MM.1S (cell line): ENCODE measurements at regions not wholly inside any gene's neighbourhood (a gene's known extent, or its start where the extent isn't known, plus 50 kb on each side); places are given as distances from the start of the nearest gene placed in this dataset.

ENCODE experiments used
- DNase-seq: peaks from one replicate; pipeline ENCODE4 v3.0.0-alpha.2; 2015
- H2AFZ ChIP-seq: fragments of 300-600 bp; sonication (generic); 2 replicates; pipeline ENCODE4 v1.6.0; 2016; ENCODE audit warnings: antibody characterized with exemption, low read length
- H3F3A ChIP-seq: fragments of 300-600 bp; sonication (generic); 2 replicates; pipeline ENCODE4 v1.6.1; 2016; ENCODE audit warnings: mild to moderate bottlenecking, antibody characterized with exemption, low read length, moderate library complexity, mixed read lengths; ENCODE audit not compliant: insufficient read depth
- H3K27ac ChIP-seq: fragments of 300-600 bp; sonication (generic); 2 replicates; pipeline ENCODE4 v1.5.1; 2016; ENCODE audit warnings: mild to moderate bottlenecking, low read length
- H3K27me3 ChIP-seq: fragments of 300-600 bp; sonication (generic); replicated peaks from 2 replicates; pipeline ENCODE4 v1.6.0; 2016; ENCODE audit warnings: low read length; ENCODE audit not compliant: insufficient read depth
- H3K36me3 ChIP-seq: fragments of 300-600 bp; sonication (generic); replicated peaks from 2 replicates; pipeline ENCODE4 v1.6.1; 2016; ENCODE audit warnings: mild to moderate bottlenecking, low read length, mixed read lengths; ENCODE audit not compliant: insufficient read depth
- H3K4me1 ChIP-seq: fragments of 300-600 bp; sonication (generic); 2 replicates; pipeline ENCODE4 v1.6.1; 2016; ENCODE audit warnings: low read length, mixed read lengths
- H3K4me2 ChIP-seq: fragments of 300-600 bp; sonication (generic); 2 replicates; pipeline ENCODE4 v1.6.0; 2016; ENCODE audit warnings: low read depth, low read length
- H3K4me3 ChIP-seq: fragments of 300-600 bp; sonication (generic); 2 replicates; pipeline ENCODE4 v1.5.1; 2016; ENCODE audit warnings: low read length, mixed read lengths
- H3K79me2 ChIP-seq: fragments of 300-600 bp; sonication (generic); 2 replicates; pipeline ENCODE4 v1.6.1; 2016; ENCODE audit warnings: mixed run types, low read length, mixed read lengths
- H3K9ac ChIP-seq: fragments of 300-600 bp; sonication (generic); 2 replicates; pipeline ENCODE4 v1.6.1; 2016; ENCODE audit warnings: low read length, mixed read lengths
- H3K9me2 ChIP-seq: fragments of 300-600 bp; sonication (generic); replicated peaks from 2 replicates; pipeline ENCODE4 v1.6.1; 2016; ENCODE audit warnings: mild to moderate bottlenecking, low read length, mixed read lengths; ENCODE audit not compliant: insufficient read depth
- H3K9me3 ChIP-seq: fragments of 300-600 bp; sonication (generic); replicated peaks from 2 replicates; pipeline ENCODE4 v1.6.1; 2016; ENCODE audit warnings: mild to moderate bottlenecking, low read length, mixed read lengths; ENCODE audit not compliant: insufficient read depth
- H4K20me1 ChIP-seq: fragments of 300-600 bp; sonication (generic); 2 replicates; pipeline ENCODE4 v1.6.1; 2016; ENCODE audit warnings: mild to moderate bottlenecking, low read length, moderate library complexity, mixed read lengths; ENCODE audit not compliant: insufficient read depth
- EZH2 ChIP-seq: fragments of 300-600 bp; sonication (generic); optimal IDR thresholded peaks from 2 replicates; pipeline ENCODE3; 2017; ENCODE audit warnings: low read depth, mild to moderate bottlenecking, antibody characterized with exemption, low read length, mixed read lengths
- EZH2phosphoT487 ChIP-seq: fragments of 300-600 bp; sonication (generic); IDR thresholded peaks from 2 replicates; pipeline ENCODE4 v1.6.1; 2018; ENCODE audit warnings: antibody characterized with exemption, low read length
- TF ChIP-seq, protein P1 (sequence below): fragments of 300-600 bp; sonication (generic); IDR thresholded peaks from 2 replicates; pipeline ENCODE4 v1.5.1; 2016; ENCODE audit warnings: antibody characterized with exemption, low read length, mixed read lengths

DNA sequence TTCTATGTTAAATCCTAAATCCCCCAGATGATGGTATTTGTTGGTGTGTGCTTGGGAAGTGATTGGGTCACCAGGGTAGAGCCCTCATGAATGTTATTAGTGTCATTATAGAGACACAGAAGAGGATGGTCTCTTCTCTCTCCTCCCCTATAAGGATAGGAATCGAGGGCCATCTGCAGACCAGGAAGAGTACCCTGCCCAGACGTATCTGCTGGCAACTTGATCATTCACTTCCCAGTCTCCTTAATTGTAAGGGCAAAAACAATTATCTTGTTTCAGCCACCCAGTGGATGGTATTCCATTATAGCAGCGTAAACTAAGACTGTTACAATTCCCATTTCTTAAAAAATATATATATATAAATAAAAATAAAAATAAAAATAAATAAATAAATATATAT, 892.2 kb downstream of the SI start:
- no peaks in the 10 kb centered on the region for H3K27me3 ChIP-seq
- no peaks in the 10 kb centered on the region for H3K4me1 ChIP-seq
- no peak overlapping the region for H3K4me3 ChIP-seq
- H4K20me1 ChIP-seq: no peaks in the 10 kb centered on the region
- TF ChIP-seq EZH2phosphoT487 (no peak), EZH2 (no peak)
- TF ChIP-seq, protein P1, sequence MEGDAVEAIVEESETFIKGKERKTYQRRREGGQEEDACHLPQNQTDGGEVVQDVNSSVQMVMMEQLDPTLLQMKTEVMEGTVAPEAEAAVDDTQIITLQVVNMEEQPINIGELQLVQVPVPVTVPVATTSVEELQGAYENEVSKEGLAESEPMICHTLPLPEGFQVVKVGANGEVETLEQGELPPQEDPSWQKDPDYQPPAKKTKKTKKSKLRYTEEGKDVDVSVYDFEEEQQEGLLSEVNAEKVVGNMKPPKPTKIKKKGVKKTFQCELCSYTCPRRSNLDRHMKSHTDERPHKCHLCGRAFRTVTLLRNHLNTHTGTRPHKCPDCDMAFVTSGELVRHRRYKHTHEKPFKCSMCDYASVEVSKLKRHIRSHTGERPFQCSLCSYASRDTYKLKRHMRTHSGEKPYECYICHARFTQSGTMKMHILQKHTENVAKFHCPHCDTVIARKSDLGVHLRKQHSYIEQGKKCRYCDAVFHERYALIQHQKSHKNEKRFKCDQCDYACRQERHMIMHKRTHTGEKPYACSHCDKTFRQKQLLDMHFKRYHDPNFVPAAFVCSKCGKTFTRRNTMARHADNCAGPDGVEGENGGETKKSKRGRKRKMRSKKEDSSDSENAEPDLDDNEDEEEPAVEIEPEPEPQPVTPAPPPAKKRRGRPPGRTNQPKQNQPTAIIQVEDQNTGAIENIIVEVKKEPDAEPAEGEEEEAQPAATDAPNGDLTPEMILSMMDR: no peak
- no peak overlapping the region for H3K4me2 ChIP-seq
- no peak overlapping the region for H3K27ac ChIP-seq
- H3K9me2 ChIP-seq: no peaks in the 10 kb centered on the region
- H3F3A ChIP-seq: no peaks in the 10 kb centered on the region
- no peak overlapping the region for H3K9ac ChIP-seq
- H3K9me3 ChIP-seq: no peaks in the 10 kb centered on the region
- H2AFZ ChIP-seq: no peak overlapping the region
- DNase-seq: no peak
- H3K36me3 ChIP-seq: no peaks in the 10 kb centered on the region
- no peaks in the 10 kb centered on the region for H3K79me2 ChIP-seq

DNA sequence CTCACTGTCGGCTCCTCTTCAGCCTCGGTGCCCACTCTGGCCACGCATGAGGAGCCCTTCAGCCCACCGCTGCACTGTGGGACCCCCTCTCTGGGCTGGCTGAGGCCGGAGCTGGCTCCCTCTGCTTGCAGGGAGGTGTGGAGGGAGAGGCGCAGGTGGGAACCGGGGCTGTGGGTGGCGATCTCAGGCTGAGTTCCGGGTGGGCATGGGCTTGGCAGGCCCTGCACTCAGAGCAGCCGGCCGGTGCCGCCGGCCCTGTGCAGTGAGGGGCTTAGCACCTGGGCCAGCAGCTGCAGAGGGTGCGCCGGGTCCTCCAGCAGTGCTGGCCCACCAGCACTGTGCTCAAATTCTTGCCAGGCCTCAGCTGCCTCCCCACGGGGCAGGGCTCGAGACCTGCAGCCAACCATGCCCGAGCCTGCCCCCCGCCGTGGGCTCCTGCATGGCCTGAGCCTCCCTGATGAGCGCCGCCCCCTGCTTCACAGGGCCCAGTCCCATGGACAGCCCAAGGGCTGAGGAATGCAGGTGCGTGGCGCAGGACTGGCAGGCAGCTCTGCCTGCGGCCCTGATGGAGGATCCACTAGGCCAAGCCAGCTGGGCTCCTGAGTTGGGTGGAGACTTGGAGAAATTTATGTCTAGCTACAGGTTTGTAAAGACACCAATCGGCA, 899.1 kb downstream of the SI start:
- no peak overlapping the region for H3K4me3 ChIP-seq
- no peak overlapping the region for H3K4me2 ChIP-seq
- no peak overlapping the region for H3K27ac ChIP-seq
- no peak overlapping the region for H2AFZ ChIP-seq
- no peaks in the 10 kb centered on the region for H3F3A ChIP-seq
- no peaks in the 10 kb centered on the region for H3K4me1 ChIP-seq
- H3K9ac ChIP-seq: no peak overlapping the region
- TF ChIP-seq EZH2 (no peak), EZH2phosphoT487 (no peak)
- TF ChIP-seq, protein P1: no peak
- H3K79me2 ChIP-seq: no peaks in the 10 kb centered on the region
- no peaks in the 10 kb centered on the region for H3K9me2 ChIP-seq
- DNase-seq: no peak
- no peaks in the 10 kb centered on the region for H3K36me3 ChIP-seq
- H4K20me1 ChIP-seq: no peaks in the 10 kb centered on the region
- no peaks in the 10 kb centered on the region for H3K27me3 ChIP-seq
- H3K9me3 ChIP-seq: no peaks in the 10 kb centered on the region

DNA sequence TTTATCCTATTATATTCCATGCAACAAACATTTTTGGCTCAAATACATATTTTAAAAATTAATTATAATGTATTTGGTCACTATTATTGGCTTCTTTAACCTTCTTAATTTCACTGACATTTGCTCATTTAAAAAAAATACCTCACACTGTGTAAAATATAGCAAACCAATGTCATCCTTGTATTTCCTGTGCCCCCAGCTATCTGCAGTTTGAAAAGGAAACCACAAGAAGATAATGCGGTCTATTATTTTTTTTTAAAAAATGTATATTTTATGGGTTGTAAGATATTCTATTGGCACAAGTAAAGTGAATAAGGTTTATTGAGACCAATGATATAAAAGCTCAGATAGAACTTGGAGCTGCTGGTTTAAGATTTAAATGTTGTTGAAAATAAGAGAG, 904.2 kb downstream of the SI start:
- no peaks in the 10 kb centered on the region for H3K9me2 ChIP-seq
- no peaks in the 10 kb centered on the region for H3K27me3 ChIP-seq
- H3K27ac ChIP-seq: no peak overlapping the region
- no peaks in the 10 kb centered on the region for H3K9me3 ChIP-seq
- TF ChIP-seq EZH2phosphoT487 (no peak), EZH2 (no peak)
- TF ChIP-seq, protein P1: no peak
- no peak for DNase-seq
- no peaks in the 10 kb centered on the region for H3K36me3 ChIP-seq
- no peaks in the 10 kb centered on the region for H3K4me1 ChIP-seq
- no peak overlapping the region for H2AFZ ChIP-seq
- no peaks in the 10 kb centered on the region for H4K20me1 ChIP-seq
- no peak overlapping the region for H3K4me2 ChIP-seq
- no peaks in the 10 kb centered on the region for H3F3A ChIP-seq
- H3K79me2 ChIP-seq: no peaks in the 10 kb centered on the region
- no peak overlapping the region for H3K9ac ChIP-seq
- H3K4me3 ChIP-seq: no peak overlapping the region
